Peyer's patch (tissue), 4 donors: ENCODE measurements at regions not wholly inside any gene's neighbourhood (a gene's known extent, or its start where the extent isn't known, plus 50 kb on each side); places are given as distances from the start of the nearest gene placed in this dataset.

Source experiments
- DNase-seq, 3 donors: peaks; one replicate each; pipeline ENCODE4 v3.0.0-alpha.2; 2017 to 2019
- H3K27ac ChIP-seq, 4 donors: fragments of 200-600 bp; sonication (generic); one replicate each; pipeline ENCODE4 v1.5.1; 2016 to 2019
- H3K27me3 ChIP-seq, 2 donors: fragments of 200-600 bp; sonication (generic); one replicate each; pipeline ENCODE4 v1.5.1; 2019
- H3K36me3 ChIP-seq, 3 donors: fragments of 200-600 bp; sonication (generic); one replicate each; pipeline ENCODE4 v1.5.1; 2016 to 2019
- H3K4me1 ChIP-seq, 4 donors: fragments of 200-600 bp; sonication (generic); one replicate each; pipeline ENCODE4 v1.5.1; 2016 to 2019
- H3K4me3 ChIP-seq, 4 donors: fragments of 200-600 bp; sonication (generic); 1 replicate in 3 of 4; 2 replicates in 1 of 4; pipeline ENCODE4 v1.5.1; 2016 to 2019; ENCODE audit warnings: mild to moderate bottlenecking in 1 of 4
- H3K9me3 ChIP-seq, 4 donors: fragments of 200-600 bp; sonication (generic); one replicate each; pipeline ENCODE4 v1.5.1; 2016 to 2019; ENCODE audit warnings: mild to moderate bottlenecking in 1 of 4
- CTCF ChIP-seq, 6 experiments: fragments of 450-650 bp in 4 of 6; fragments of 200-600 bp in 2 of 6; sonication (generic) in 1 of 6; IDR thresholded peaks; one replicate each; pipeline ENCODE4 v1.5.1; 2017 to 2019; ENCODE audit warnings: antibody characterized with exemption in 6 of 6, mild to moderate bottlenecking in 3 of 6, moderate library complexity in 1 of 6
- POLR2A ChIP-seq, 2 donors: fragments of 450-650 bp; IDR thresholded peaks; one replicate each; pipeline ENCODE4 v1.5.1; 2017; ENCODE audit warnings: antibody characterized with exemption in 2 of 2, mild to moderate bottlenecking in 2 of 2, moderate library complexity in 2 of 2

- no peaks in the 10 kb centered on the region for H3K4me1 ChIP-seq
- no peaks in the 10 kb centered on the region for H3K36me3 ChIP-seq
- no peak for DNase-seq
- H3K9me3 ChIP-seq = no peaks in the 10 kb centered on the region
- no peak overlapping the region for H3K27ac ChIP-seq
- H3K27me3 ChIP-seq = no peaks in the 10 kb centered on the region
- H3K4me3 ChIP-seq = no peak overlapping the region
- no peak for TF ChIP-seq POLR2A (IDR thresholded peaks at IDR 0.05)
- TF ChIP-seq CTCF (IDR thresholded peaks at IDR 0.05) = no peak
Observed at GRCh38 chr2:187263675-187264560, 184.1 kb downstream of the CALCRL start.

GRCh38 chr2:187261705-187262104, 186.3 kb downstream of the CALCRL start:
- H3K9me3 ChIP-seq = no peaks in the 10 kb centered on the region
- no peaks in the 10 kb centered on the region for H3K4me1 ChIP-seq
- H3K27me3 ChIP-seq = no peaks in the 10 kb centered on the region
- H3K4me3 ChIP-seq = no peak overlapping the region
- TF ChIP-seq POLR2A (IDR thresholded peaks at IDR 0.05) (no peak), CTCF (IDR thresholded peaks at IDR 0.05) (no peak)
- no peaks in the 10 kb centered on the region for H3K36me3 ChIP-seq
- H3K27ac ChIP-seq = no peak overlapping the region
- DNase-seq = no peak

GRCh38 chr2:187252063-187252462, 196.0 kb downstream of the CALCRL start:
- Histone ChIP-seq H3K36me3 (no peaks in the 10 kb centered on the region), H3K27ac (no peak overlapping the region), H3K27me3 (no peaks in the 10 kb centered on the region), H3K4me3 (no peak overlapping the region), H3K9me3 (no peaks in the 10 kb centered on the region), H3K4me1 (no peaks in the 10 kb centered on the region)
- TF ChIP-seq CTCF (IDR thresholded peaks at IDR 0.05) = no peak
- no peak for TF ChIP-seq POLR2A (IDR thresholded peaks at IDR 0.05)
- no peak for DNase-seq

- DNase-seq = no peak
- no peak for TF ChIP-seq POLR2A (IDR thresholded peaks at IDR 0.05)
- no peak for TF ChIP-seq CTCF (IDR thresholded peaks at IDR 0.05)
- no peak overlapping the region for H3K4me3 ChIP-seq
- no peaks in the 10 kb centered on the region for H3K36me3 ChIP-seq
- H3K9me3 ChIP-seq = no peaks in the 10 kb centered on the region
- H3K4me1 ChIP-seq = no peaks in the 10 kb centered on the region
- H3K27ac ChIP-seq = no peak overlapping the region
- H3K27me3 ChIP-seq = no peaks in the 10 kb centered on the region
Observed at GRCh38 chr2:187250137-187250536, 197.9 kb downstream of the CALCRL start.

- no peak overlapping the region for H3K27ac ChIP-seq
- no peak overlapping the region for H3K4me3 ChIP-seq
- no peaks in the 10 kb centered on the region for H3K9me3 ChIP-seq
- TF ChIP-seq POLR2A (IDR thresholded peaks at IDR 0.05) (no peak), CTCF (IDR thresholded peaks at IDR 0.05) (no peak)
- DNase-seq = no peak
- no peaks in the 10 kb centered on the region for H3K4me1 ChIP-seq
- no peaks in the 10 kb centered on the region for H3K27me3 ChIP-seq
- no peaks in the 10 kb centered on the region for H3K36me3 ChIP-seq
Observed at GRCh38 chr2:187233811-187234210, 214.2 kb downstream of the CALCRL start.
